ENCODE measurements at regions not wholly inside any gene's neighbourhood (a gene's known extent, or its start where the extent isn't known, plus 50 kb on each side); places are given as distances from the start of the nearest gene placed in this dataset.

- TF ChIP-seq CTCF (IDR thresholded peaks at IDR 0.05), result no peak
- Histone ChIP-seq H3K27me3 (no peaks in the 10 kb centered on the region), H3K4me1 (no peaks in the 10 kb centered on the region), H3K27ac (no peak overlapping the region), H3K36me3 (no peaks in the 10 kb centered on the region), H3K4me3 (no peak overlapping the region), H3K9me3 (no peaks in the 10 kb centered on the region)
- intact Hi-C loops (cut with DNase I), result no loop called here
- DNase-seq (ENCODE audit: low spot score in 2 of 2), result no peak
These were observed 382.6 kb downstream of the AGTPBP1 start for GRCh38 chr9:85359161-85359560.

- no peak overlapping the region for H3K27ac ChIP-seq
- no peak for DNase-seq (ENCODE audit: low spot score in 2 of 2)
- TF ChIP-seq CTCF (IDR thresholded peaks at IDR 0.05), result no peak
- intact Hi-C loops (cut with DNase I), result no loop called here
- H3K9me3 ChIP-seq, result no peaks in the 10 kb centered on the region
- H3K27me3 ChIP-seq, result no peaks in the 10 kb centered on the region
- no peak overlapping the region for H3K4me3 ChIP-seq
- H3K36me3 ChIP-seq, result no peaks in the 10 kb centered on the region
- no peaks in the 10 kb centered on the region for H3K4me1 ChIP-seq
These were observed 392.7 kb downstream of the AGTPBP1 start for GRCh38 chr9:85349046-85349445.

- no peak for TF ChIP-seq CTCF (IDR thresholded peaks at IDR 0.05)
These were observed 394.2 kb downstream of the AGTPBP1 start for GRCh38 chr9:85347541-85347940.

GRCh38 chr9:85344901-85345300 is 396.9 kb downstream of the AGTPBP1 start:
- H3K4me3 ChIP-seq, result no peak overlapping the region
- H3K27ac ChIP-seq, result no peak overlapping the region
- no peaks in the 10 kb centered on the region for H3K36me3 ChIP-seq
- no peaks in the 10 kb centered on the region for H3K27me3 ChIP-seq
- no peak for TF ChIP-seq CTCF (IDR thresholded peaks at IDR 0.05)
- H3K9me3 ChIP-seq, result no peaks in the 10 kb centered on the region
- intact Hi-C loops (cut with DNase I), result no loop called here
- H3K4me1 ChIP-seq, result no peaks in the 10 kb centered on the region
- no peak for DNase-seq (ENCODE audit: low spot score in 2 of 2)

More at GRCh38 chr9:85347541-85347940, 394.2 kb downstream of the AGTPBP1 start:
- Histone ChIP-seq H3K9me3 (no peaks in the 10 kb centered on the region), H3K27me3 (no peaks in the 10 kb centered on the region), H3K4me1 (no peaks in the 10 kb centered on the region), H3K27ac (no peak overlapping the region), H3K4me3 (no peak overlapping the region), H3K36me3 (no peaks in the 10 kb centered on the region)
- intact Hi-C loops (cut with DNase I), result no loop called here
- DNase-seq (ENCODE audit: low spot score in 2 of 2), result no peak

- no peak for TF ChIP-seq CTCF (IDR thresholded peaks at IDR 0.05)
- DNase-seq (ENCODE audit: low spot score in 2 of 2), result no peak
- no peak overlapping the region for H3K4me3 ChIP-seq
- no peaks in the 10 kb centered on the region for H3K36me3 ChIP-seq
- H3K4me1 ChIP-seq, result no peaks in the 10 kb centered on the region
- H3K27ac ChIP-seq, result no peak overlapping the region
- intact Hi-C loops (cut with DNase I), result no loop called here
- no peaks in the 10 kb centered on the region for H3K27me3 ChIP-seq
- H3K9me3 ChIP-seq, result no peaks in the 10 kb centered on the region
These were observed 402.4 kb downstream of the AGTPBP1 start for GRCh38 chr9:85339338-85339737.

- intact Hi-C loops (cut with DNase I), result no loop called here
- no peak for DNase-seq (ENCODE audit: low spot score in 2 of 2)
- Histone ChIP-seq H3K4me3 (no peak overlapping the region), H3K36me3 (no peaks in the 10 kb centered on the region), H3K9me3 (no peaks in the 10 kb centered on the region), H3K27me3 (no peaks in the 10 kb centered on the region), H3K27ac (no peak overlapping the region), H3K4me1 (no peaks in the 10 kb centered on the region)
- TF ChIP-seq CTCF (IDR thresholded peaks at IDR 0.05), result no peak
These were observed 407.5 kb downstream of the AGTPBP1 start for GRCh38 chr9:85334228-85334627.
